ENCODE measurements at regions not wholly inside any gene's neighbourhood (a gene's known extent, or its start where the extent isn't known, plus 50 kb on each side); places are given as distances from the start of the nearest gene placed in this dataset.

- Histone ChIP-seq H3K36me3 (ENCODE audit: low read depth) (no peaks in the 10 kb centered on the region), H3K9me3 (ENCODE audit: insufficient read depth, low read depth) (peaks cover 8% of the 10 kb centered on the region; the same call in 1 of the 2 replicates), H3K4me1 (replicated peaks; ENCODE audit: insufficient read depth) (peaks cover 8% of the 10 kb centered on the region; the same call in 1 of the 2 replicates), H3K4me2 (no peak overlapping the region), H3K27me3 (ENCODE audit: insufficient read depth, low read depth) (no peaks in the 10 kb centered on the region), H3K79me2 (ENCODE audit: low read depth) (no peaks in the 10 kb centered on the region), H3F3A (ENCODE audit: insufficient read depth, low read depth) (peaks cover 13% of the 10 kb centered on the region; the same call in 1 of the 2 replicates), H3K9me2 (ENCODE audit: insufficient read depth) (no peaks in the 10 kb centered on the region; the same call in 1 of the 2 replicates), H4K20me1 (ENCODE audit: insufficient read depth) (no peaks in the 10 kb centered on the region), H3K4me3 (no peak overlapping the region), H3K27ac (no peak overlapping the region), H2AFZ (no peak overlapping the region)
- DNase-seq: no peak
- intact Hi-C loops (cut with micrococcal nuclease; ENCODE audit: unreplicated experiment): no loop called here
- TF ChIP-seq CTCF (conservative IDR thresholded peaks at IDR 0.05) (no peak), EZH2 (IDR thresholded peaks at IDR 0.05; ENCODE audit: low read depth) (no peak)
- ChIA-PET CTCF (no interaction called here), POLR2A (ENCODE audit: unreplicated experiment) (no interaction called here)
- BruUV-seq (replicated peaks): no TSS peak
Measured at GRCh38 chr3:177499779-177500423, 302.6 kb upstream of the TBL1XR1 start.

GRCh38 chr3:177510693-177511216, 313.5 kb upstream of the TBL1XR1 start:
- no peak for DNase-seq
- no peaks in the 10 kb centered on the region for H3K9me3 ChIP-seq (ENCODE audit: insufficient read depth, low read depth)
- H3K9me2 ChIP-seq (ENCODE audit: insufficient read depth): no peaks in the 10 kb centered on the region
- CTCF ChIA-PET: no interaction called here
- intact Hi-C loops (cut with micrococcal nuclease; ENCODE audit: unreplicated experiment): no loop called here
- no peak for TF ChIP-seq EZH2 (IDR thresholded peaks at IDR 0.05; ENCODE audit: low read depth)
- no peak for TF ChIP-seq CTCF (conservative IDR thresholded peaks at IDR 0.05)
- no peaks in the 10 kb centered on the region for H4K20me1 ChIP-seq (ENCODE audit: insufficient read depth)
- H3K4me3 ChIP-seq: no peak overlapping the region
- no peak overlapping the region for H3K27ac ChIP-seq
- H3K4me1 ChIP-seq (replicated peaks; ENCODE audit: insufficient read depth): no peaks in the 10 kb centered on the region
- no peaks in the 10 kb centered on the region for H3K79me2 ChIP-seq (ENCODE audit: low read depth)
- no peak overlapping the region for H3K4me2 ChIP-seq
- POLR2A ChIA-PET (ENCODE audit: unreplicated experiment): no interaction called here
- no peak overlapping the region for H2AFZ ChIP-seq
- no peaks in the 10 kb centered on the region for H3K27me3 ChIP-seq (ENCODE audit: insufficient read depth, low read depth)
- BruUV-seq (replicated peaks): no TSS peak
- no peaks in the 10 kb centered on the region for H3F3A ChIP-seq (ENCODE audit: insufficient read depth, low read depth)
- H3K36me3 ChIP-seq (ENCODE audit: low read depth): no peaks in the 10 kb centered on the region

- no peak overlapping the region for H3K4me3 ChIP-seq
- no peak overlapping the region for H3K27ac ChIP-seq
- H3K79me2 ChIP-seq (ENCODE audit: low read depth): no peaks in the 10 kb centered on the region
- H3K4me1 ChIP-seq (replicated peaks; ENCODE audit: insufficient read depth): no peaks in the 10 kb centered on the region
- TF ChIP-seq CTCF (conservative IDR thresholded peaks at IDR 0.05) (no peak), EZH2 (IDR thresholded peaks at IDR 0.05; ENCODE audit: low read depth) (no peak)
- no peak for DNase-seq
- H4K20me1 ChIP-seq (ENCODE audit: insufficient read depth): no peaks in the 10 kb centered on the region
- H3K4me2 ChIP-seq: no peak overlapping the region
- H3K27me3 ChIP-seq (ENCODE audit: insufficient read depth, low read depth): no peaks in the 10 kb centered on the region
- no peaks in the 10 kb centered on the region for H3K9me2 ChIP-seq (ENCODE audit: insufficient read depth)
- H3F3A ChIP-seq (ENCODE audit: insufficient read depth, low read depth): no peaks in the 10 kb centered on the region
- no peak overlapping the region for H2AFZ ChIP-seq
- H3K36me3 ChIP-seq (ENCODE audit: low read depth): no peaks in the 10 kb centered on the region
- intact Hi-C loops (cut with micrococcal nuclease; ENCODE audit: unreplicated experiment): no loop called here
- CTCF ChIA-PET: no interaction called here
- POLR2A ChIA-PET (ENCODE audit: unreplicated experiment): no interaction called here
- no TSS peak for BruUV-seq (replicated peaks)
- no peaks in the 10 kb centered on the region for H3K9me3 ChIP-seq (ENCODE audit: insufficient read depth, low read depth)
Measured at GRCh38 chr3:177512945-177513814, 315.9 kb upstream of the TBL1XR1 start.

All from PC-9 (cell line).